ENCODE measurements at regions not wholly inside any gene's neighbourhood (a gene's known extent, or its start where the extent isn't known, plus 50 kb on each side); places are given as distances from the start of the nearest gene placed in this dataset.

DNA sequence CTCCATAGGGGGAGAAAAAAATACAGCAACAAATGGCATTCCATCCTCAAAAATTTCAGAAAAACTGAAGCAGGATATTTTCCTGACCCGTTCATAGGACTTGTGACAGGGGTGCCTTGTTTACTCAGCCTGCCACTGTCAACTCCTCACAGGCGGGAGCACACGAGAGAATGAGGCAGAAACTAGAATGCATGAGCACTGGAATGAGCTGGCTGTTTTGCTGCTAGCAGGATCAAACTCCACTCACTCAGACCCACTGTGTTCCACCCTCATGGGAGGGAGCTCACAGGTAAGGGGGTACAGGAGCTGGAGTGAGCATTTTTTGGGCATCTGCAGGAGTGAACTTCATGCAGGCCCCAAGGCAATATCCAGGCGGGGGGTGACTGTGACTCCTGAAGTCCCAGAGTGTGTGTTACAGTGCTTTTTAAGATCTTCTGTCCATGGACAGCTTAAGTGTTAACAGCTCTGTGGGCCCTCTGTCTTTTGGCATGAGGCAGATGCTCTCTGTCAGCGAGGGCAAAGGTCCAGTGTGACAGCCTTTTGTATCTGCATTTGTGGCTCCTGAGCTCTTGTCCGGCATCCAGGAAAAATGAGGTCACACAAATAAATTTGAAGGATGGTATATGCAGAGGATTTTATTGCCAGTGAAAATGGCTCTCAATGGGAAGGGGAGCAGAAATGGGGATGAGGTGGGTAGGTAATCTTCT is 905.7 kb upstream of the TENM4 start:
- Histone ChIP-seq H3K9me3 (ENCODE audit: control insufficient read depth in 1 of 2, insufficient read depth in 1 of 2, low read length in 2 of 2) (no peaks in the 10 kb centered on the region), H3K27me3 (ENCODE audit: control insufficient read depth in 1 of 2, insufficient read depth in 2 of 2, low read length in 2 of 2) (no peaks in the 10 kb centered on the region), H3K27ac (ENCODE audit: low read depth in 1 of 2, low read length in 2 of 2) (no peak overlapping the region), H3K4me1 (ENCODE audit: insufficient read depth, low read length) (no peaks in the 10 kb centered on the region), H3K36me3 (ENCODE audit: insufficient read depth, low read length) (no peaks in the 10 kb centered on the region), H3K4me3 (ENCODE audit: low read length) (no peak overlapping the region)
- POLR2A ChIA-PET: no interaction called here
- no peaks in the 10 kb centered on the region for H3K36me3 Mint-ChIP-seq (ENCODE audit: low read depth)
- peaks cover 8% of the 10 kb centered on the region for H3K9me3 Mint-ChIP-seq
- DNase-seq (no peak), ATAC-seq (ENCODE audit: poor library complexity) (no peak)
- intact Hi-C loops (cut with DNase I, micrococcal nuclease): no loop called here
- no peak overlapping the region for H3K27ac Mint-ChIP-seq
- H3K4me1 Mint-ChIP-seq (ENCODE audit: low read depth): no peaks in the 10 kb centered on the region
- TF ChIP-seq, protein P1, sequence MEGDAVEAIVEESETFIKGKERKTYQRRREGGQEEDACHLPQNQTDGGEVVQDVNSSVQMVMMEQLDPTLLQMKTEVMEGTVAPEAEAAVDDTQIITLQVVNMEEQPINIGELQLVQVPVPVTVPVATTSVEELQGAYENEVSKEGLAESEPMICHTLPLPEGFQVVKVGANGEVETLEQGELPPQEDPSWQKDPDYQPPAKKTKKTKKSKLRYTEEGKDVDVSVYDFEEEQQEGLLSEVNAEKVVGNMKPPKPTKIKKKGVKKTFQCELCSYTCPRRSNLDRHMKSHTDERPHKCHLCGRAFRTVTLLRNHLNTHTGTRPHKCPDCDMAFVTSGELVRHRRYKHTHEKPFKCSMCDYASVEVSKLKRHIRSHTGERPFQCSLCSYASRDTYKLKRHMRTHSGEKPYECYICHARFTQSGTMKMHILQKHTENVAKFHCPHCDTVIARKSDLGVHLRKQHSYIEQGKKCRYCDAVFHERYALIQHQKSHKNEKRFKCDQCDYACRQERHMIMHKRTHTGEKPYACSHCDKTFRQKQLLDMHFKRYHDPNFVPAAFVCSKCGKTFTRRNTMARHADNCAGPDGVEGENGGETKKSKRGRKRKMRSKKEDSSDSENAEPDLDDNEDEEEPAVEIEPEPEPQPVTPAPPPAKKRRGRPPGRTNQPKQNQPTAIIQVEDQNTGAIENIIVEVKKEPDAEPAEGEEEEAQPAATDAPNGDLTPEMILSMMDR (IDR thresholded peaks at IDR 0.05): no peak
- no peaks in the 10 kb centered on the region for H3K27me3 Mint-ChIP-seq
- H3K4me3 Mint-ChIP-seq: no peak overlapping the region
- CTCF ChIA-PET: no interaction called here

DNA sequence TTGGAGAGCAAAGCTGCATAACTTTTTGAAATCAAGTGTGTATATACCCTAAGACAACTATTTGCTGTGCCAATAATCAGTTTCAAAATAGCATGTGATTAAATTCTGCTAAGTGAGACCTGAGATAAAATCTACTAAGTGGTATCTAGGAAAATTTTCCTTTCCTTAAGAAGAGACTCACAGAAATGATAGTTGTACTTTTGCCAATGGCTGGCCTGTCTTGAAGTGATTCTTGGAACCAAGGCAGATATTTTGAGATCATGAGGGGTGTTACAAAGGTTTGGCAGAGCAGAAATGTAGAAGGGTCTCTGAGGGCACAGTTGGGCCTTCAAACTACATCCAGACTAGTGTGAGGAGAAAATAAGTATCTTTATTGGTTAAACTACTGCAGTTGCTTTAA is 902.6 kb upstream of the TENM4 start:
- no peaks in the 10 kb centered on the region for H3K4me1 Mint-ChIP-seq (ENCODE audit: low read depth)
- H3K36me3 Mint-ChIP-seq (ENCODE audit: low read depth): no peaks in the 10 kb centered on the region
- no peak overlapping the region for H3K27ac Mint-ChIP-seq
- H3K27me3 ChIP-seq (ENCODE audit: control insufficient read depth in 1 of 2, insufficient read depth in 2 of 2, low read length in 2 of 2): no peaks in the 10 kb centered on the region
- ChIA-PET POLR2A (no interaction called here), CTCF (no interaction called here)
- TF ChIP-seq, protein P1 (IDR thresholded peaks at IDR 0.05): no peak
- ATAC-seq (ENCODE audit: poor library complexity) (no peak), DNase-seq (no peak)
- H3K27ac ChIP-seq (ENCODE audit: low read depth in 1 of 2, low read length in 2 of 2): no peak overlapping the region
- no peaks in the 10 kb centered on the region for H3K4me1 ChIP-seq (ENCODE audit: insufficient read depth, low read length)
- H3K36me3 ChIP-seq (ENCODE audit: insufficient read depth, low read length): no peaks in the 10 kb centered on the region
- peaks cover 0 to 3% of the 10 kb centered on the region in 2 experiments for H3K9me3 ChIP-seq (ENCODE audit: control insufficient read depth in 1 of 2, insufficient read depth in 1 of 2, low read length in 2 of 2)
- peaks cover 3% of the 10 kb centered on the region for H3K9me3 Mint-ChIP-seq
- no peak overlapping the region for H3K4me3 ChIP-seq (ENCODE audit: low read length)
- intact Hi-C loops (cut with DNase I, micrococcal nuclease): no loop called here
- H3K4me3 Mint-ChIP-seq: no peak overlapping the region
- no peaks in the 10 kb centered on the region for H3K27me3 Mint-ChIP-seq

DNA sequence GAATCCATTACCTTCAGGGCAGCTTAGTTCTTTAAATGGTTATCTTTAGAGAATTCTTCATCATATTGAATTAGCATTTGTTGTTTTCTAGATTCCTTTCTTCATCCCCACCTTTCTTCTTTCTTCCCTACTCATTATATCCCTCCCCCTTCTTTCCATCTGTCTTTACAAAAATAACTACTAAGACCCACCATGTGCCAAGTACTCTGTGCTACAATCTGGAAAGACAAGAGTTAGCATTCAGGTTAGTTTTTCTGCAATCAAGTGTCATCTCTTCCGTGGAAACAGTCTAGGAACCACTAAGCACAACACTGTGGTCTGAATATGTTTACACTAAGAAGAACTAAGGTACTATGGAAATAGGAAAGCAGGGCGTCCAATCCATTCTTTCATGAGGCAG is 897.4 kb upstream of the TENM4 start:
- H3K27ac ChIP-seq (ENCODE audit: low read depth in 1 of 2, low read length in 2 of 2): no peak overlapping the region
- Mint-ChIP-seq H3K4me3 (no peak overlapping the region), H3K9me3 (peaks cover 9% of the 10 kb centered on the region), H3K27me3 (no peaks in the 10 kb centered on the region), H3K27ac (no peak overlapping the region), H3K4me1 (ENCODE audit: low read depth) (no peaks in the 10 kb centered on the region), H3K36me3 (ENCODE audit: low read depth) (no peaks in the 10 kb centered on the region)
- H3K36me3 ChIP-seq (ENCODE audit: insufficient read depth, low read length): no peaks in the 10 kb centered on the region
- H3K27me3 ChIP-seq (ENCODE audit: control insufficient read depth in 1 of 2, insufficient read depth in 2 of 2, low read length in 2 of 2): no peaks in the 10 kb centered on the region
- intact Hi-C loops (cut with DNase I, micrococcal nuclease): no loop called here
- DNase-seq: no peak
- POLR2A ChIA-PET: no interaction called here
- no peak for ATAC-seq (ENCODE audit: poor library complexity)
- peaks cover 0 to 3% of the 10 kb centered on the region in 2 experiments for H3K9me3 ChIP-seq (ENCODE audit: control insufficient read depth in 1 of 2, insufficient read depth in 1 of 2, low read length in 2 of 2)
- H3K4me1 ChIP-seq (ENCODE audit: insufficient read depth, low read length): no peaks in the 10 kb centered on the region
- no peak overlapping the region for H3K4me3 ChIP-seq (ENCODE audit: low read length)
- TF ChIP-seq, protein P1 (IDR thresholded peaks at IDR 0.05): no peak
- CTCF ChIA-PET: no interaction called here

Measured in CD4-positive, alpha-beta T cell (primary cell).